H9 (cell line): ENCODE measurements at regions not wholly inside any gene's neighbourhood (a gene's known extent, or its start where the extent isn't known, plus 50 kb on each side); places are given as distances from the start of the nearest gene placed in this dataset.

Source experiments
- DNase-seq: peaks from one replicate; pipeline ENCODE4 v3.0.0-alpha.2; 2017
- H2AFZ ChIP-seq: one replicate; pipeline ENCODE4 v1.6.1; 2013; ENCODE audit warnings: mild to moderate bottlenecking, low read length, control low read depth, moderate library complexity
- H2AK5ac ChIP-seq: 2 replicates; pipeline ENCODE4 v1.6.1; 2013; ENCODE audit warnings: low read length, control low read depth, mixed read lengths; ENCODE audit not compliant: insufficient read length
- H2BK120ac ChIP-seq: one replicate; pipeline ENCODE4 v1.6.1; 2013; ENCODE audit warnings: low read depth, mild to moderate bottlenecking, low read length, control low read depth, inconsistent platforms; ENCODE audit not compliant: poor library complexity, severe bottlenecking
- H2BK12ac ChIP-seq: 2 replicates; pipeline ENCODE4 v1.6.1; 2013; ENCODE audit warnings: low read length, control low read depth, mixed read lengths, low read depth; ENCODE audit not compliant: insufficient read length
- H2BK15ac ChIP-seq: 2 replicates; pipeline ENCODE4 v1.6.1; 2013; ENCODE audit warnings: low read depth, low read length, control low read depth
- H2BK20ac ChIP-seq: one replicate; pipeline ENCODE4 v1.6.1; 2013; ENCODE audit warnings: low read depth, mild to moderate bottlenecking, low read length, control low read depth, inconsistent platforms; ENCODE audit not compliant: poor library complexity, severe bottlenecking
- H2BK5ac ChIP-seq: 2 replicates; pipeline ENCODE4 v1.6.1; 2013; ENCODE audit warnings: low read length, control low read depth, mixed read lengths; ENCODE audit not compliant: insufficient read length
- H3K14ac ChIP-seq: 2 replicates; pipeline ENCODE4 v1.6.1; 2013; ENCODE audit warnings: low read length, control low read depth; ENCODE audit not compliant: insufficient read depth
- H3K18ac ChIP-seq: 2 replicates; pipeline ENCODE4 v1.6.1; 2013; ENCODE audit warnings: low read depth, mild to moderate bottlenecking, mixed read lengths, low read length, control low read depth; ENCODE audit not compliant: insufficient read length
- H3K23ac ChIP-seq: 2 replicates; pipeline ENCODE4 v1.6.1; 2013; ENCODE audit warnings: low read length, control low read depth, mixed read lengths, low read depth; ENCODE audit not compliant: insufficient read length
- H3K23me2 ChIP-seq: 2 replicates; pipeline ENCODE4 v1.6.1; 2013; ENCODE audit warnings: low read depth, mild to moderate bottlenecking, mixed read lengths, low read length, control low read depth; ENCODE audit not compliant: insufficient read length, poor library complexity, severe bottlenecking
- H3K27ac ChIP-seq: 2 replicates; pipeline ENCODE4 v1.5.1; 2013; ENCODE audit warnings: low read length, control low read depth, mixed read lengths, low read depth; ENCODE audit not compliant: insufficient read length
- H3K27me3 ChIP-seq: 2 replicates; pipeline ENCODE4 v1.6.1; 2013; ENCODE audit warnings: low read length, control low read depth, inconsistent platforms; ENCODE audit not compliant: insufficient read depth
- H3K4ac ChIP-seq: 2 replicates; pipeline ENCODE4 v1.6.1; 2013; ENCODE audit warnings: low read depth, mild to moderate bottlenecking, control low read depth, inconsistent platforms, low read length, moderate library complexity
- H3K4me1 ChIP-seq: 2 replicates; pipeline ENCODE4 v1.6.1; 2013; ENCODE audit warnings: low read length, control low read depth, inconsistent platforms; ENCODE audit not compliant: insufficient read depth
- H3K4me2 ChIP-seq: 2 replicates; pipeline ENCODE4 v1.6.1; 2013; ENCODE audit warnings: low read length, control low read depth, mixed read lengths; ENCODE audit not compliant: insufficient read length, insufficient read depth
- H3K56ac ChIP-seq: 2 replicates; pipeline ENCODE4 v1.6.1; 2013; ENCODE audit warnings: low read depth, mild to moderate bottlenecking, mixed read lengths, low read length, control low read depth; ENCODE audit not compliant: insufficient read length
- H3K79me1 ChIP-seq: 2 replicates; pipeline ENCODE4 v1.6.1; 2013; ENCODE audit warnings: low read depth, mild to moderate bottlenecking, moderate library complexity, low read length, control low read depth, inconsistent platforms; ENCODE audit not compliant: insufficient read depth, poor library complexity, severe bottlenecking
- H3K79me2 ChIP-seq: 2 replicates; pipeline ENCODE4 v1.6.1; 2013; ENCODE audit warnings: low read length, control low read depth, inconsistent platforms; ENCODE audit not compliant: insufficient read depth
- H3K9ac ChIP-seq: 2 replicates; pipeline ENCODE4 v1.6.1; 2013; ENCODE audit warnings: low read length, control low read depth, mixed read lengths; ENCODE audit not compliant: insufficient read length; ENCODE audit errors: extremely low read depth
- H3K9me3 ChIP-seq: one replicate; pipeline ENCODE4 v1.6.1; 2013; ENCODE audit warnings: low read depth, low read length, inconsistent platforms; ENCODE audit not compliant: control insufficient read depth
- H3T11ph ChIP-seq: one replicate; pipeline ENCODE4 v1.6.1; 2013; ENCODE audit warnings: mild to moderate bottlenecking, low read length, control low read depth, inconsistent platforms
- H4K20me1 ChIP-seq: one replicate; pipeline ENCODE4 v1.6.1; 2013; ENCODE audit not compliant: control insufficient read depth, insufficient read length, insufficient read depth
- H4K5ac ChIP-seq: 2 replicates; pipeline ENCODE4 v1.6.1; 2013; ENCODE audit warnings: low read depth, mild to moderate bottlenecking, mixed read lengths, low read length, control low read depth; ENCODE audit not compliant: insufficient read length
- H4K8ac ChIP-seq: replicated peaks from 2 replicates; pipeline ENCODE4 v1.6.1; 2013; ENCODE audit warnings: low read length, control low read depth, mixed read lengths, low read depth; ENCODE audit not compliant: insufficient read length
- H4K91ac ChIP-seq: 2 replicates; pipeline ENCODE4 v1.6.1; 2013; ENCODE audit warnings: low read depth, mild to moderate bottlenecking, moderate library complexity, mixed read lengths, low read length, control low read depth; ENCODE audit not compliant: insufficient read length
- H3K27ac Mint-ChIP-seq, 3 experiments: 2 replicates in 2 of 3; 3 replicates in 1 of 3; pipeline ENCODE4 v1.8.0; 2020 to 2021; ENCODE audit warnings: mixed read lengths in 3 of 3, mild to moderate bottlenecking in 1 of 3, moderate library complexity in 1 of 3
- H3K27me3 Mint-ChIP-seq: 2 replicates; pipeline ENCODE4 v1.8.0; 2021; ENCODE audit warnings: low read depth, mild to moderate bottlenecking, moderate library complexity, mixed read lengths
- H3K36me3 Mint-ChIP-seq, 3 experiments: 2 replicates in 2 of 3; 3 replicates in 1 of 3; pipeline ENCODE4 v1.8.0; 2020 to 2021; ENCODE audit warnings: low read depth in 3 of 3, mixed read lengths in 3 of 3; ENCODE audit not compliant: insufficient read depth in 1 of 3
- H3K4me1 Mint-ChIP-seq, 2 experiments: 2 replicates each; pipeline ENCODE4 v1.8.0; 2020; ENCODE audit warnings: mixed read lengths in 2 of 2
- H3K4me3 Mint-ChIP-seq, 2 experiments: 2 replicates in 1 of 2; 3 replicates in 1 of 2; pipeline ENCODE4 v1.8.0; 2020 to 2021; ENCODE audit warnings: mild to moderate bottlenecking in 2 of 2, mixed read lengths in 2 of 2, moderate library complexity in 1 of 2
- H3K9me3 Mint-ChIP-seq, 2 experiments: 2 replicates in 1 of 2; 3 replicates in 1 of 2; pipeline ENCODE4 v1.8.0; 2020; ENCODE audit warnings: mild to moderate bottlenecking in 2 of 2, mixed read lengths in 2 of 2, moderate library complexity in 1 of 2
- CTCF ChIP-seq: fragments of 200-600 bp; sonication (generic); conservative IDR thresholded peaks from 3 replicates; pipeline ENCODE4 v1.8.0; 2021; ENCODE audit warnings: antibody characterized with exemption, mild to moderate bottlenecking
- WGBS: extraction: QIAGEN DNeasy Blood & Tissue Kit; methylation state at CpG from one replicate; pipeline ENCODE4 v1.1.7; 2013; ENCODE audit warnings: missing lambda C conversion rate, low lambda C conversion rate, mixed read lengths; ENCODE audit not compliant: insufficient read length; ENCODE audit errors: extremely low coverage; 5-methylcytosine and 5-hydroxymethylcytosine counted together

GRCh38 chr12:76614364-76614763 is 54.8 kb upstream of the OSBPL8 start:
- H2BK12ac ChIP-seq: no peak overlapping the region
- H3K56ac ChIP-seq: no peak overlapping the region
- no peak overlapping the region for H2BK15ac ChIP-seq
- no peak overlapping the region for H3T11ph ChIP-seq
- no peak overlapping the region for H3K4me2 ChIP-seq
- no peaks in the 10 kb centered on the region for H3K27me3 ChIP-seq
- no peaks in the 10 kb centered on the region for H3K23me2 ChIP-seq
- no peak overlapping the region for H3K14ac ChIP-seq
- H3K9me3 ChIP-seq: no peaks in the 10 kb centered on the region
- H3K27ac ChIP-seq: no peak overlapping the region
- H2BK5ac ChIP-seq: no peak overlapping the region
- H4K91ac ChIP-seq: no peak overlapping the region
- H3K9ac ChIP-seq: no peak overlapping the region
- H3K4me1 ChIP-seq: peaks cover 4% of the 10 kb centered on the region; the same call in 1 of the 2 replicates
- H3K27ac Mint-ChIP-seq: no peak overlapping the region
- DNase-seq: no peak
- peaks cover 9 to 10% of the 10 kb centered on the region in 2 experiments for H3K4me1 Mint-ChIP-seq
- H3K27me3 Mint-ChIP-seq: no peaks in the 10 kb centered on the region
- H4K5ac ChIP-seq: no peak overlapping the region
- H3K18ac ChIP-seq: no peak overlapping the region
- no peak overlapping the region for H2AK5ac ChIP-seq
- no peak overlapping the region for H3K4me3 Mint-ChIP-seq
- H3K9me3 Mint-ChIP-seq: no peaks in the 10 kb centered on the region
- no peaks in the 10 kb centered on the region for H3K79me2 ChIP-seq
- no peak overlapping the region for H3K4ac ChIP-seq
- WGBS: no CpG with 5 or more reads among the region's 2 CpGs
- no peak overlapping the region for H4K8ac ChIP-seq
- no peak overlapping the region for H3K23ac ChIP-seq
- H2BK20ac ChIP-seq: no peak overlapping the region
- H2BK120ac ChIP-seq: no peak overlapping the region
- H3K79me1 ChIP-seq: no peaks in the 10 kb centered on the region
- no peak overlapping the region for H2AFZ ChIP-seq
- no peak for TF ChIP-seq CTCF
- no peaks in the 10 kb centered on the region for H3K36me3 Mint-ChIP-seq
- H4K20me1 ChIP-seq: no peaks in the 10 kb centered on the region
